CD4-positive, alpha-beta memory T cell (primary cell): ENCODE measurements at regions not wholly inside any gene's neighbourhood (a gene's known extent, or its start where the extent isn't known, plus 50 kb on each side); places are given as distances from the start of the nearest gene placed in this dataset.
"Not testable (repeated sequence)": the region's sequence is repeated elsewhere in the genome, so short reads cannot be mapped to it uniquely, and the experiment has no call there.

Experiments
- CTCF ChIA-PET: fragments of 350-600 bp; sonication (Branson Sonifier 250); formaldehyde crosslinking; loops from one replicate; lab custom pipeline; 2021; ENCODE audit warnings: inconsistent platforms; ENCODE audit not compliant: partially characterized antibody; lab: Charles Lee
- POLR2A ChIA-PET: fragments of 350-600 bp; sonication (Branson Sonifier 250); formaldehyde crosslinking; loops from one replicate; lab custom pipeline; 2021; ENCODE audit not compliant: partially characterized antibody; lab: Charles Lee
- DNase-seq, 5 donors: peaks; one replicate each; pipeline versions ENCODE4 v3.0.0 to v3.0.0-alpha.2; 2020 to 2022; ENCODE audit warnings: mixed read lengths in 1 of 5
- H3K27ac ChIP-seq: one replicate; pipeline ENCODE4 v1.7.0; 2013; ENCODE audit warnings: low read depth, low read length
- H3K27me3 ChIP-seq: 2 replicates; pipeline ENCODE4 v1.7.0; 2013; ENCODE audit warnings: mild to moderate bottlenecking, low read length, moderate library complexity; ENCODE audit not compliant: insufficient read depth
- H3K36me3 ChIP-seq: 2 replicates; pipeline ENCODE4 v1.7.0; 2013; ENCODE audit warnings: mild to moderate bottlenecking, low read length, moderate library complexity; ENCODE audit not compliant: insufficient read depth
- H3K4me1 ChIP-seq: 2 replicates; pipeline ENCODE4 v1.7.0; 2013; ENCODE audit warnings: mild to moderate bottlenecking, low read length, moderate library complexity; ENCODE audit not compliant: insufficient read depth
- H3K4me3 ChIP-seq, 2 donors: one replicate each; pipeline ENCODE4 v1.7.0; 2013; ENCODE audit warnings: low read length in 2 of 2, mild to moderate bottlenecking in 1 of 2
- H3K9me3 ChIP-seq, 2 donors: one replicate each; pipeline ENCODE4 v1.7.0; 2013; ENCODE audit warnings: low read length in 2 of 2, control low read depth in 1 of 2; ENCODE audit not compliant: control insufficient read depth in 1 of 2
- H3K27ac Mint-ChIP-seq, 7 donors: one replicate each; pipeline ENCODE4 v1.8.0; 2020 to 2021; ENCODE audit warnings: mixed read lengths in 7 of 7, mild to moderate bottlenecking in 6 of 7, inconsistent platforms in 3 of 7, moderate library complexity in 3 of 7
- H3K27me3 Mint-ChIP-seq, 2 donors: one replicate each; pipeline ENCODE4 v1.8.0; 2020 to 2021; ENCODE audit warnings: mixed read lengths in 2 of 2
- H3K36me3 Mint-ChIP-seq, 2 donors: one replicate each; pipeline ENCODE4 v1.8.0; 2020 to 2021; ENCODE audit warnings: mixed read lengths in 2 of 2, inconsistent platforms in 1 of 2, mild to moderate bottlenecking in 1 of 2
- H3K4me1 Mint-ChIP-seq, 4 donors: one replicate each; pipeline ENCODE4 v1.8.0; 2020 to 2021; ENCODE audit warnings: mixed read lengths in 4 of 4, mild to moderate bottlenecking in 1 of 4
- H3K4me3 Mint-ChIP-seq, 8 donors: one replicate each; pipeline ENCODE4 v1.8.0; 2020 to 2021; ENCODE audit warnings: mixed read lengths in 8 of 8, mild to moderate bottlenecking in 7 of 8, moderate library complexity in 6 of 8, inconsistent platforms in 3 of 8
- H3K9me3 Mint-ChIP-seq, 8 donors: one replicate each; pipeline ENCODE4 v1.8.0; 2020 to 2021; ENCODE audit warnings: mixed read lengths in 8 of 8, mild to moderate bottlenecking in 5 of 8, inconsistent platforms in 3 of 8, moderate library complexity in 1 of 8
- intact Hi-C: fragments of 100-400 bp; cut with micrococcal nuclease; formaldehyde crosslinking; loops from one replicate; pipeline ENCODE4 v1.15.1; 2023

DNA sequence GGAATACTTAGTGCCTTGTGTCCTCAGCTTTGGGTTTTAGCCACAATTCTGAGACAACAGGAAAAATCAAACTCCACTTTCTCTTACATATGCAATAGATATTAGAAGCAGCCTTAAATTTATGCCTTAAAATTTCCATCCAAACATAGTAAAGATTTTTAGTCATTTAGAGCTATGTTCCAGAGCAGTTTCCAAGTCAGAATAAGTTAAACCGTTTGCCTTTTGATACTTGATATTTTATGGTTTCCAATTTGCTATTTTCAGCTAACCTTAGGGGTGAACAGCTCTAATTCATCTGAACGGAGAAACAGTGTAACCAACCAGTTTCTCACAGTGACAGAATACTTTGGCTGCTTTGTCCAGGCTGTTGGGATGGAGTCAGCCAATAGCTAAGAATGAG lies 125.8 kb upstream of the RXFP1 start:
- no peaks in the 10 kb centered on the region for H3K4me1 Mint-ChIP-seq
- Histone ChIP-seq H3K4me1 (no peaks in the 10 kb centered on the region), H3K4me3 (no peak overlapping the region), H3K9me3 (no peaks in the 10 kb centered on the region), H3K36me3 (no peaks in the 10 kb centered on the region), H3K27ac (no peak overlapping the region), H3K27me3 (no peaks in the 10 kb centered on the region)
- intact Hi-C loops, result no loop called here
- peaks cover 0 to 3% (median 0%) of the 10 kb centered on the region in 8 donors for H3K9me3 Mint-ChIP-seq
- H3K36me3 Mint-ChIP-seq, result no peaks in the 10 kb centered on the region
- no peak for DNase-seq
- no peak overlapping the region for H3K4me3 Mint-ChIP-seq
- ChIA-PET POLR2A (no interaction called here), CTCF (no interaction called here)
- H3K27me3 Mint-ChIP-seq, result no peaks in the 10 kb centered on the region
- no peak overlapping the region for H3K27ac Mint-ChIP-seq

DNA sequence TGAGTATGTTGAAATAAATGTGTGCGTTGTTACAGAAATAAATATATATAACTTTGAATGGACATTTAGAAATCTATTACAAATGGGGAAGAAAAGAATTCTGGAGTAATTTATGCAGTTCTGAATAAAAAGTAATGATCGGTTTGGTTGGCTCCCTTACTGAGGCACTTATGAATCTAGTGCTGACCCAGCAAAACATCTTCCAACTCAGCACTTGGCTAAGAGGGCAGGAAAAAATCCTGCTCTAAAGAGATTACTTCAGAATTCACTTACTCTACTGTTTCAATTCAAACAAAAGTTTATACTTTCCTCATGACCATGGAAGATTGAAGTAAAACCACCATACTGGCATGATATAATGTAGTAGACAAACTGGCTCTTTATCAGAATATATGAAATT lies 123.9 kb upstream of the RXFP1 start:
- Mint-ChIP-seq H3K27me3 (no peaks in the 10 kb centered on the region), H3K27ac (no peak overlapping the region)

DNA sequence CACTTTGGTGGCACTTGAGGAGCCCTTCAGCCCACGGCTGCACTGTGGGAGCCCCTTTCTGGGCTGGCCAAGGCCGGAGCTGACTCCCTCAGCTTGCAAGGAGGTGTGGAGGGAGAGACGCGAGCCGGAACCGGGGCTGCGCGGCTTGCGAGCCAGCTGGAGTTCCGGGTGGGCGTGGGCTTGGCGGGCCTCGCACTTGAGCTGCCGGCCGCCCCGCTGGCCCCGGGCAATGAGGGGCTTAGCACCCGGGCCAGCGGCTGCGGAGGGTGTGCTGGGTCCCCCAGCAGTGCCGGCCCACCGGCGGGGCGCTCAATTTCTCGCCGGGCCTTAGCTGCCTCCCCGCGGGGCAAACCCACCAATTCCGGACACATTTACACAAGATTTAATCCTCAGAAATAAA lies 113.7 kb upstream of the RXFP1 start:
- CTCF ChIA-PET, H3K27me3 Mint-ChIP-seq, H3K9me3 Mint-ChIP-seq, H3K36me3 Mint-ChIP-seq, DNase-seq, H3K4me1 Mint-ChIP-seq, H3K4me3 ChIP-seq, H3K4me1 ChIP-seq, H3K9me3 ChIP-seq, H3K27me3 ChIP-seq, POLR2A ChIA-PET, H3K27ac ChIP-seq, H3K4me3 Mint-ChIP-seq, H3K27ac Mint-ChIP-seq, intact Hi-C loops, H3K36me3 ChIP-seq: not testable (repeated sequence)

More for the DNA sequence above, 123.9 kb upstream of the RXFP1 start:
- H3K27me3 ChIP-seq, result no peaks in the 10 kb centered on the region
- H3K4me1 Mint-ChIP-seq, result no peaks in the 10 kb centered on the region
- no peak overlapping the region for H3K4me3 ChIP-seq
- H3K9me3 ChIP-seq, result no peaks in the 10 kb centered on the region
- CTCF ChIA-PET, result no interaction called here
- POLR2A ChIA-PET, result no interaction called here
- H3K36me3 ChIP-seq, result no peaks in the 10 kb centered on the region
- no peaks in the 10 kb centered on the region for H3K36me3 Mint-ChIP-seq
- no peak overlapping the region for H3K4me3 Mint-ChIP-seq
- no peaks in the 10 kb centered on the region for H3K4me1 ChIP-seq
- peaks cover 0 to 2% (median 0%) of the 10 kb centered on the region in 8 donors for H3K9me3 Mint-ChIP-seq
- intact Hi-C loops, result no loop called here
- no peak overlapping the region for H3K27ac ChIP-seq
- no peak for DNase-seq

DNA sequence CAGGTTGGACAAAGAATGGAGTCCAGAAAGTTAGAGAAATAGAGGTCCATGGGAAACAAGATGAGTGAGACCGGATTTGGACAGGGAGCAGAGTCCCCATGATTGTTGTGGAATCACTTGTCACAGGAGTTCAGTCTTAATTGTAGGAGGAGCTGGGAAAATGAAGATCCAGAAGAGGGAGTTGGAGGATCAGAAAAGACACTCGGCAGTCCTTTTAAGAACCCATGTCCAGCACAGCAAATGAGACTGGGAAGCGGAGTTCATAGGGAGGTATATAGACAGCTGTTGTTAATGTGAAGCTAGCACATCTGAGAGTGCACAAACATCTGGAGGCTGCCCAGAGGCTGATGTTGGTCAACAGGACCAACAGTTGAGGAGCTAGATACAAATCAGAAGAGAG lies 111.4 kb upstream of the RXFP1 start:
- no peaks in the 10 kb centered on the region for H3K36me3 Mint-ChIP-seq
- H3K9me3 Mint-ChIP-seq, result peaks cover 0 to 4% (median 1%) of the 10 kb centered on the region in 8 donors
- no peak overlapping the region for H3K27ac Mint-ChIP-seq
- no peak overlapping the region for H3K4me3 ChIP-seq
- ChIA-PET CTCF (no interaction called here), POLR2A (no interaction called here)
- no peak overlapping the region for H3K4me3 Mint-ChIP-seq
- intact Hi-C loops, result no loop called here
- H3K27ac ChIP-seq, result no peak overlapping the region
- peaks cover 0 to 2% of the 10 kb centered on the region in 2 donors for H3K27me3 Mint-ChIP-seq
- H3K4me1 Mint-ChIP-seq, result no peaks in the 10 kb centered on the region
- no peaks in the 10 kb centered on the region for H3K27me3 ChIP-seq
- DNase-seq, result no peak
- no peaks in the 10 kb centered on the region for H3K9me3 ChIP-seq
- no peaks in the 10 kb centered on the region for H3K4me1 ChIP-seq
- H3K36me3 ChIP-seq, result no peaks in the 10 kb centered on the region

DNA sequence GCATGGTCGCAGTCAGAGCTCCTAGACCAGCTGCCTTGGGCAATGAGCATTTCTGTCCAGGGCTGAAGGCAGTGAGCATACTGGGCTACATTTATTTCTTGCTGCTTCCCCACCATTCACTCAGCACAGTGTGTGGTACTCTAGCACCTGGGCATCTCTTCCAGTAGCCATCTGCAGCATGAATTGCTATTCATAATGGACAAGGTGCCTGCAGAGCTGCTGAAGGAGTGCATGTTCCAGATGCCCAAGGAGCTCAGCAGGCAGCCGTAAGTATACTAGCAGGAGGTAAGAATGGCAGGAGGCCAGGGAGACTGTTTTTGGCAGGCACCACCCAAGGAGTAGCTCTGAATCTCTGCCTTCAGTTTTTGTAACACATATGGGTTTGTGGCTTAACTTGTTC lies 110.4 kb upstream of the RXFP1 start:
- no peak for DNase-seq
- H3K27me3 ChIP-seq, result no peaks in the 10 kb centered on the region
- POLR2A ChIA-PET, result no interaction called here
- no peaks in the 10 kb centered on the region for H3K4me1 ChIP-seq
- CTCF ChIA-PET, result no interaction called here
- intact Hi-C loops, result no loop called here
- no peaks in the 10 kb centered on the region for H3K4me1 Mint-ChIP-seq
- no peak overlapping the region for H3K4me3 Mint-ChIP-seq
- H3K36me3 Mint-ChIP-seq, result no peaks in the 10 kb centered on the region
- no peak overlapping the region for H3K27ac Mint-ChIP-seq
- no peak overlapping the region for H3K27ac ChIP-seq
- H3K4me3 ChIP-seq, result no peak overlapping the region
- no peaks in the 10 kb centered on the region for H3K9me3 ChIP-seq
- H3K27me3 Mint-ChIP-seq, result peaks cover 0 to 2% of the 10 kb centered on the region in 2 donors
- H3K36me3 ChIP-seq, result no peaks in the 10 kb centered on the region
- peaks cover 0 to 8% (median 1%) of the 10 kb centered on the region in 8 donors for H3K9me3 Mint-ChIP-seq

DNA sequence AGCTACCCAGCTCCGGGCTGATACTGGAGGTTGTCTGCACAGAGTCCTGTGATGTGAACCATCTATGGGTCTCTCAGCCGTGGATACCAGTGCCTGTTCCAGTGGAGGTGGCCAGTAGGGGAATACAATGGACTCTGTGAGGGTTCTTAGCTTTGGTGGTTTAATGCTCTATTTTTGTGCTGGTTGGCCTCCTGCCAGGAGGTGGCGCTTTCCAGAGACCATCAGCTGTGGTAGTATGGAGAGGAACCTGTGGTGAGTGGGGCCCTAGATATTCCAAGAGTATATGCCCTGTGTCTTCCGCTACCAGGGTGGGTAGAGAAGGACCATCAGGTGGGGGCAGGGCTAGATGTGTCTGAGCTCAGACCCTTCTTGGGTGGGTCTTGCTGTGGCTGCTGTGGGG lies 103.0 kb upstream of the RXFP1 start:
- POLR2A ChIA-PET, H3K4me3 Mint-ChIP-seq, CTCF ChIA-PET, H3K9me3 ChIP-seq, H3K27me3 ChIP-seq, H3K4me3 ChIP-seq, DNase-seq, H3K4me1 Mint-ChIP-seq, H3K36me3 ChIP-seq, H3K27ac ChIP-seq, H3K27ac Mint-ChIP-seq, H3K4me1 ChIP-seq, H3K9me3 Mint-ChIP-seq, intact Hi-C loops, H3K27me3 Mint-ChIP-seq, H3K36me3 Mint-ChIP-seq: not testable (repeated sequence)

DNA sequence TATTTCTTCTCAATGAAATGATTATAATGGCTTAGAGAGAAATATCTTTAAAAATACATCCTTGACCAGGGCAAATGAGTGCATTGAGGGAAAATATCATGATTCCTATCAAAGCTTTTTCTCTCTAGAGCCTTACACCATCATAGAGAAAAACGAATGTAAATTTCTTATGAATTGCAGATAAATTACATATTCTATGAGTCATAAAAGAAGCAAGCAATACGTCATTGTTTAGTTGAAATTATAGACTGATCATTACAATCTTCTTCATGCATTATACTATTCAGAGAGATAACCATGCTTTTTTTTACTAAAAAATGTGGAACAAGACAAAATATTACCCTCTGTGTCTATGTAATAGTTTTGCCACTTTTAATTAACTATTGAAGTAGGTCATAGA lies 100.9 kb upstream of the RXFP1 start:
- no peaks in the 10 kb centered on the region for H3K9me3 ChIP-seq
- H3K4me3 ChIP-seq, result no peak overlapping the region
- Mint-ChIP-seq H3K4me3 (no peak overlapping the region), H3K4me1 (no peaks in the 10 kb centered on the region), H3K36me3 (no peaks in the 10 kb centered on the region), H3K27me3 (no peaks in the 10 kb centered on the region), H3K27ac (no peak overlapping the region), H3K9me3 (peaks cover 0 to 3% (median under 1%) of the 10 kb centered on the region in 8 donors)
- POLR2A ChIA-PET, result no interaction called here
- H3K4me1 ChIP-seq, result no peaks in the 10 kb centered on the region
- DNase-seq, result no peak
- intact Hi-C loops, result no loop called here
- no peaks in the 10 kb centered on the region for H3K36me3 ChIP-seq
- no peak overlapping the region for H3K27ac ChIP-seq
- CTCF ChIA-PET, result no interaction called here
- no peaks in the 10 kb centered on the region for H3K27me3 ChIP-seq

DNA sequence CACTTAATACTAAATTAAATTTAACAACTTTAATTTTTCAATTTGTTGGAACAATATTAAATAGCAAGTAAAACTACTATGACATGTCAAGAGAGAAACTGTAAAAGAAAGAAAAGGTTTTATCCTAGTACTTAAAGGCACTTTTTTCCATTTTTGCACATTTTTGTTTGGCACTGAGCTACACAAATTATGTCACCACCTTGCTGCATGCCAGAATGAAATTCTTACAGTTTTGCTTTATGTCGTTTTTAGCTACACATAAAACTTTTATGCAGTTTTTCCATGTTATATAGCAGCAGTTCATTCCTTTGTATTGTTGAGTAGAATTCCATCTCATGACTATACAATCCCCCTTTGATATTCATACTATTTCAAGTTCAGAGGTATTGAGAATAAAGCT lies 99.1 kb upstream of the RXFP1 start:
- ChIA-PET POLR2A (no interaction called here), CTCF (no interaction called here)
- no peak for DNase-seq
- H3K4me1 Mint-ChIP-seq, result no peaks in the 10 kb centered on the region
- no peaks in the 10 kb centered on the region for H3K27me3 ChIP-seq
- peaks cover 0 to 2% (median 1%) of the 10 kb centered on the region in 8 donors for H3K9me3 Mint-ChIP-seq
- intact Hi-C loops, result no loop called here
- no peak overlapping the region for H3K4me3 ChIP-seq
- H3K4me1 ChIP-seq, result no peaks in the 10 kb centered on the region
- H3K4me3 Mint-ChIP-seq, result no peak overlapping the region
- no peaks in the 10 kb centered on the region for H3K27me3 Mint-ChIP-seq
- H3K36me3 ChIP-seq, result no peaks in the 10 kb centered on the region
- no peak overlapping the region for H3K27ac Mint-ChIP-seq
- no peaks in the 10 kb centered on the region for H3K9me3 ChIP-seq
- H3K27ac ChIP-seq, result no peak overlapping the region
- no peaks in the 10 kb centered on the region for H3K36me3 Mint-ChIP-seq
